Kidney (tissue), 13 donors: ENCODE measurements at regions not wholly inside any gene's neighbourhood (a gene's known extent, or its start where the extent isn't known, plus 50 kb on each side); places are given as distances from the start of the nearest gene placed in this dataset.

Experiments
- DNase-seq, 5 donors: peaks; one replicate each; pipeline ENCODE4 v3.0.0-alpha.2; 2013 to 2020
- FAIRE-seq: peaks from 2 replicates; lab custom pipeline; 2012; peaks lifted over from hg19 to GRCh38; lab: Jason Lieb, UNC
- H3K27ac ChIP-seq, 2 donors: one replicate each; pipeline ENCODE4 v1.7.0; 2013; ENCODE audit warnings: low read depth in 2 of 2, low read length in 2 of 2, inconsistent platforms in 1 of 2
- H3K27me3 ChIP-seq: one replicate; pipeline ENCODE4 v1.7.1; 2013; ENCODE audit warnings: low read length, inconsistent platforms; ENCODE audit not compliant: control insufficient read depth, insufficient read depth
- H3K36me3 ChIP-seq, 3 donors: one replicate each; pipeline versions ENCODE4 v1.7.0 to v1.7.1; 2013; ENCODE audit warnings: low read length in 3 of 3, control low read depth in 1 of 3, inconsistent platforms in 1 of 3; ENCODE audit not compliant: insufficient read depth in 3 of 3, control insufficient read depth in 2 of 3
- H3K4me1 ChIP-seq, 3 donors: one replicate each; pipeline versions ENCODE4 v1.7.0 to v1.7.1; 2013; ENCODE audit warnings: low read length in 3 of 3, inconsistent platforms in 1 of 3, low read depth in 1 of 3; ENCODE audit not compliant: control insufficient read depth in 2 of 3, insufficient read depth in 2 of 3
- H3K4me3 ChIP-seq, 3 donors: one replicate each; pipeline versions ENCODE4 v1.7.0 to v1.8.1; 2013; ENCODE audit warnings: low read length in 3 of 3, control low read depth in 1 of 3, inconsistent platforms in 1 of 3
- H3K9ac ChIP-seq, 3 donors: one replicate each; pipeline versions ENCODE4 v1.7.0 to v1.7.1; 2013; ENCODE audit warnings: low read length in 3 of 3, control low read depth in 1 of 3, inconsistent platforms in 1 of 3
- H3K9me3 ChIP-seq, 3 donors: one replicate each; pipeline versions ENCODE4 v1.7.0 to v1.7.1; 2013; ENCODE audit warnings: low read length in 3 of 3, control low read depth in 1 of 3, inconsistent platforms in 1 of 3; ENCODE audit not compliant: control insufficient read depth in 2 of 3, insufficient read depth in 1 of 3
- CTCF ChIP-seq: IDR thresholded peaks from 3 replicates; pipeline ENCODE4 v1.5.1; 2012; ENCODE audit warnings: mild to moderate bottlenecking, moderate library complexity, borderline replicate concordance; ENCODE audit not compliant: insufficient read depth; ENCODE audit errors: extremely low read depth
- intact Hi-C: fragments of 100-400 bp; cut with DNase I; formaldehyde crosslinking; loops from one replicate; pipeline ENCODE4 v1.11.1; 2022
- donor health status: control.
- donor health status: control.
- donor health status: control.
- donor health status: control.
- donor health status: control.
- donor health status: DM: yes; HTN: yes; CAD: no.
- donor health status: Normal renal cell carcinoma (clear cell type).

- DNase-seq (peak in 1 of 5 donors; percentile 2), FAIRE-seq (no peak)
- Histone ChIP-seq H3K27me3 (no peaks in the 10 kb centered on the region), H3K4me3 (no peak overlapping the region), H3K9me3 (no peaks in the 10 kb centered on the region), H3K27ac (no peak overlapping the region), H3K36me3 (no peaks in the 10 kb centered on the region), H3K4me1 (no peaks in the 10 kb centered on the region), H3K9ac (no peak overlapping the region)
- intact Hi-C loops, result no loop called here
- no peak for TF ChIP-seq CTCF
Measured at GRCh38 chr5:13317654-13318053, 626.8 kb downstream of the DNAH5 start.

- Histone ChIP-seq H3K4me1 (no peaks in the 10 kb centered on the region), H3K4me3 (no peak overlapping the region), H3K9me3 (no peaks in the 10 kb centered on the region), H3K36me3 (no peaks in the 10 kb centered on the region), H3K27me3 (no peaks in the 10 kb centered on the region), H3K9ac (no peak overlapping the region), H3K27ac (no peak overlapping the region)
- DNase-seq (peak in 3 of 5 donors; percentile 34 to 64 (median 57)), FAIRE-seq (no peak)
- no peak for TF ChIP-seq CTCF
- intact Hi-C loops, result no loop called here
Measured at GRCh38 chr5:13316176-13316575, 628.3 kb downstream of the DNAH5 start.

GRCh38 chr5:13307480-13307879 is 637.0 kb downstream of the DNAH5 start:
- Histone ChIP-seq H3K27ac (no peak overlapping the region), H3K9ac (no peak overlapping the region), H3K27me3 (no peaks in the 10 kb centered on the region), H3K4me1 (no peaks in the 10 kb centered on the region), H3K36me3 (no peaks in the 10 kb centered on the region), H3K9me3 (no peaks in the 10 kb centered on the region), H3K4me3 (no peak overlapping the region)
- DNase-seq (no peak), FAIRE-seq (no peak)
- intact Hi-C loops, result no loop called here
- TF ChIP-seq CTCF, result no peak

DNA sequence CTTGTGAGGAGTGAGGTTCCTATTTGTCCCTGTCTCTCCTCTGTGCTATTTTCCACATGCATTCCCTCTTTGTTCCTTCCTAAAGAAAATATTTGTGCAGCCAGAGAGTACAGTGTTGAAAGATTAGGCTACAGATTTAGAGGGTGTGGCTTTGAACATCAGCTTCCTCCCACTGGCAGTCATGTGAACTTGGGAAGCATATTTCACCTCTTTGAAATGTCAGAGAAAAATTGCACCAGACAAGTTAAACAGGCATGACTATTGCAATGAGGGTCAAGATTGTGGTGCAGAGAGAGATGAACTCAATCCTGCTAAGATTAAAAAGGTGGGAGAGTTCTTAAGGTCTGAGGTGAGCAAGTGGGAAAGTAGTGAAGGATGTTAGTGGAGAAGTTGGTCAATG is 641.0 kb downstream of the DNAH5 start:
- Histone ChIP-seq H3K4me3 (no peak overlapping the region), H3K9ac (no peak overlapping the region), H3K9me3 (no peaks in the 10 kb centered on the region), H3K27me3 (no peaks in the 10 kb centered on the region), H3K4me1 (no peaks in the 10 kb centered on the region), H3K36me3 (no peaks in the 10 kb centered on the region), H3K27ac (no peak overlapping the region)
- DNase-seq (peak in 1 of 5 donors; percentile 2), FAIRE-seq (no peak)
- intact Hi-C loops, result no loop called here
- TF ChIP-seq CTCF, result no peak
